ENCODE measurements at regions not wholly inside any gene's neighbourhood (a gene's known extent, or its start where the extent isn't known, plus 50 kb on each side); places are given as distances from the start of the nearest gene placed in this dataset.
A peak's percentile ranks its signal among the peaks of the same experiment; 100 is the strongest.

GRCh38 chr11:15761235-15761634 lies 595.1 kb downstream of the SOX6 start:
- ATAC-seq (ENCODE audit: low FRiP score) (no peak), DNase-seq (ENCODE audit: low spot score) (no peak)
- TF ChIP-seq, protein P1, sequence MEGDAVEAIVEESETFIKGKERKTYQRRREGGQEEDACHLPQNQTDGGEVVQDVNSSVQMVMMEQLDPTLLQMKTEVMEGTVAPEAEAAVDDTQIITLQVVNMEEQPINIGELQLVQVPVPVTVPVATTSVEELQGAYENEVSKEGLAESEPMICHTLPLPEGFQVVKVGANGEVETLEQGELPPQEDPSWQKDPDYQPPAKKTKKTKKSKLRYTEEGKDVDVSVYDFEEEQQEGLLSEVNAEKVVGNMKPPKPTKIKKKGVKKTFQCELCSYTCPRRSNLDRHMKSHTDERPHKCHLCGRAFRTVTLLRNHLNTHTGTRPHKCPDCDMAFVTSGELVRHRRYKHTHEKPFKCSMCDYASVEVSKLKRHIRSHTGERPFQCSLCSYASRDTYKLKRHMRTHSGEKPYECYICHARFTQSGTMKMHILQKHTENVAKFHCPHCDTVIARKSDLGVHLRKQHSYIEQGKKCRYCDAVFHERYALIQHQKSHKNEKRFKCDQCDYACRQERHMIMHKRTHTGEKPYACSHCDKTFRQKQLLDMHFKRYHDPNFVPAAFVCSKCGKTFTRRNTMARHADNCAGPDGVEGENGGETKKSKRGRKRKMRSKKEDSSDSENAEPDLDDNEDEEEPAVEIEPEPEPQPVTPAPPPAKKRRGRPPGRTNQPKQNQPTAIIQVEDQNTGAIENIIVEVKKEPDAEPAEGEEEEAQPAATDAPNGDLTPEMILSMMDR (IDR thresholded peaks at IDR 0.05), result no peak

GRCh38 chr11:15764326-15764725 lies 592.0 kb downstream of the SOX6 start:
- DNase-seq (ENCODE audit: low spot score) (no peak), ATAC-seq (ENCODE audit: low FRiP score) (no peak)
- TF ChIP-seq, protein P1 (IDR thresholded peaks at IDR 0.05), result no peak

GRCh38 chr11:15764948-15765347 lies 591.4 kb downstream of the SOX6 start:
- DNase-seq (ENCODE audit: low spot score), result no peak
- ATAC-seq (ENCODE audit: low FRiP score), result no peak
- TF ChIP-seq, protein P1 (IDR thresholded peaks at IDR 0.05), result no peak

- DNase-seq (ENCODE audit: low spot score) (no peak), ATAC-seq (ENCODE audit: low FRiP score) (no peak)
- TF ChIP-seq, protein P1 (IDR thresholded peaks at IDR 0.05), result no peak
Measured at GRCh38 chr11:15765530-15765929, 590.8 kb downstream of the SOX6 start.

DNA sequence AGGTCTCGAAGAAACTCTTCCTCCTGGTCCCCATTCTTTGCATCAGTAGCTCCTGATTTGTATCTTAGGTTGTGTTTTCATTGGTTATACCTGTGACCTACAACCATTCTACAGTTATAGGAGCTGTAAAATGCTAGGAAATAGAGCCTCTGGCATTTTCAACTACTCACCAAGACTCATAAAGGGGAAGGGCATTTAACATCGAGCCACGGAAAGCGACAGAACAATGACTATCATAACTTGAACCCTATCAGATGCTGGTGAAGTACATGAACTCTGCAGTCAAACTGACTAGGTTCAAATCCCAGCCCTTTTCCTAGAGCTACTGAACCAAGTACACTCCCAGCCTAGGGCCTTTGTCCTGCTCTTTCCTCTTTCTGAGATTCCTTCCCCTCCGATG lies 588.0 kb downstream of the SOX6 start:
- no peak for ATAC-seq (ENCODE audit: low FRiP score)
- no peak for DNase-seq (ENCODE audit: low spot score)
- TF ChIP-seq, protein P1 (IDR thresholded peaks at IDR 0.05), result no peak

- TF ChIP-seq, protein P1 (IDR thresholded peaks at IDR 0.05), result no peak
- no peak for DNase-seq (ENCODE audit: low spot score)
- ATAC-seq (ENCODE audit: low FRiP score), result no peak
Measured at GRCh38 chr11:15769203-15769602, 587.1 kb downstream of the SOX6 start.

DNA sequence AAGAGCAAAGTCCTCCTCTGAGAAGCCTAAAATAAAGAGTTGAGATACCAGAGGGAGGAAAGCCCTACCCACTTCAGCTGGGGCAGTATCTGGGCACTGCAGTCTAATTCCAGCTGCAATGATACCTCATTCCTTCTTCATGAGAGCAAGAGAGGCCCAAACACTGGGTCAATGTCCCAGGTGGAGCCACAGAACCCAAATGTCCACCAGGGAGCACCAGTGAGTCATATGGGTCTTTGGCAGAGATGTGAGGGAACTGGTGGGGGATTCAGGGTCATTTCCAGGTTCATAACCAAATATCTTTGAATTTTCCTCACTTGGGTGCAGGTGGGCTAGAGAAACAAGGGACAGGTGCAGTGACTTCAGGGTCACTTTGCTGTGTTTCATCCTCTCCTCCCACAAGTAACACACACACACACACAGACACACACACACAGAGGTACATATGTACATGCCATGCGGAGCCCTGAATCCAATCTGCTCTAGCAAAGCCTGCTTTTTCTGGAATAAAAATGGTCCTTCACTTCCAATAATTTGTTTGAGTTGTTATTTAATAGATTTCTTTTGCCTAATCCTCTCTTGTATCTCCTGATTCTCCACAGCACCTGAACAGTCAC lies 585.4 kb downstream of the SOX6 start:
- TF ChIP-seq, protein P1 (IDR thresholded peaks at IDR 0.05), result peak in 1 of 3 donors; percentile 5
- ATAC-seq (ENCODE audit: low FRiP score) (no peak), DNase-seq (ENCODE audit: low spot score) (peak; percentile 42)

Data from omental fat pad (tissue), 3 donors.